GM12878 (cell line): ENCODE measurements at regions not wholly inside any gene's neighbourhood (a gene's known extent, or its start where the extent isn't known, plus 50 kb on each side); places are given as distances from the start of the nearest gene placed in this dataset.

ENCODE experiments used
- BRCA1 ChIP-seq: IDR thresholded peaks from 2 replicates; pipeline ENCODE4 v1.6.1; 2011; ENCODE audit warnings: low read depth, low read length, improper control_type of control experiment
- CEBPZ ChIP-seq: fragments of 150-350 bp; IDR thresholded peaks from 2 replicates; pipeline ENCODE4 v1.6.1; 2016; ENCODE audit warnings: low read depth, low read length
- CHD4 ChIP-seq: fragments of 200-600 bp; sonication (generic); IDR thresholded peaks from 2 replicates; pipeline ENCODE4 v1.6.1; 2016; ENCODE audit warnings: mild to moderate bottlenecking
- CTCF ChIP-seq, 3 experiments: IDR thresholded peaks in 2 of 3; conservative IDR thresholded peaks in 1 of 3; 2 replicates each; pipeline ENCODE4 v1.5.1; 2011; ENCODE audit warnings: low read depth in 3 of 3, low read length in 3 of 3, mild to moderate bottlenecking in 3 of 3, control low read depth in 2 of 3, moderate library complexity in 2 of 3, inconsistent platforms in 1 of 3, mixed read lengths in 1 of 3; ENCODE audit not compliant: control insufficient read depth in 2 of 3, insufficient read depth in 1 of 3; ENCODE audit errors: extremely low read depth in 1 of 3
- EP300 ChIP-seq, 2 experiments: fragments of 150-350 bp in 1 of 2; IDR thresholded peaks; 2 replicates each; pipeline ENCODE4 v1.6.1; 2011 to 2012; ENCODE audit warnings: low read depth in 2 of 2, low read length in 2 of 2, borderline replicate concordance in 1 of 2, improper control_type of control experiment in 1 of 2, inconsistent platforms in 1 of 2; ENCODE audit not compliant: control insufficient read depth in 1 of 2
- GABPA ChIP-seq: IDR thresholded peaks from 2 replicates; pipeline ENCODE4 v1.6.1; 2014; ENCODE audit warnings: antibody characterized with exemption, low read depth, mild to moderate bottlenecking, inconsistent platforms
- HCFC1 ChIP-seq: fragments of 150-350 bp; IDR thresholded peaks from 2 replicates; pipeline ENCODE4 v1.6.1; 2014; ENCODE audit warnings: low read length
- JUND ChIP-seq: IDR thresholded peaks from 2 replicates; pipeline ENCODE4 v1.6.1; 2012; ENCODE audit warnings: low read depth, mild to moderate bottlenecking, low read length, improper control_type of control experiment, moderate library complexity
- MTA2 ChIP-seq: fragments of 450-650 bp; IDR thresholded peaks from 2 replicates; pipeline ENCODE4 v1.6.1; 2016; ENCODE audit warnings: low read depth, mild to moderate bottlenecking, moderate library complexity
- NR2F1 ChIP-seq: fragments of 450-650 bp; conservative IDR thresholded peaks from 2 replicates; pipeline ENCODE4 v1.6.1; 2017; ENCODE audit warnings: mild to moderate bottlenecking
- RB1 ChIP-seq: fragments of 450-650 bp; formaldehyde crosslinking; IDR thresholded peaks from 2 replicates; pipeline ENCODE4 v1.6.1; 2017; ENCODE audit warnings: mild to moderate bottlenecking, borderline replicate concordance
- SIN3A ChIP-seq: IDR thresholded peaks from 2 replicates; pipeline ENCODE4 v1.6.1; 2012; ENCODE audit warnings: low read depth, low read length, improper control_type of control experiment
- USF2 ChIP-seq: IDR thresholded peaks from 2 replicates; pipeline ENCODE4 v1.6.1; 2011; ENCODE audit warnings: low read depth, low read length, improper control_type of control experiment, borderline replicate concordance

- TF ChIP-seq EP300 (IDR thresholded peaks at IDR 0.05; ENCODE audit: borderline replicate concordance in 1 of 2, control insufficient read depth in 1 of 2, low read depth in 2 of 2, low read length in 2 of 2) (no peak), SIN3A (no peak), JUND (no peak), CEBPZ (no peak), USF2 (no peak), CTCF (IDR thresholded peaks at IDR 0.05 in 2 of 3, conservative IDR thresholded peaks at IDR 0.05 in 1 of 3; ENCODE audit: control insufficient read depth in 2 of 3, extremely low read depth in 1 of 3, insufficient read depth in 1 of 3, low read depth in 3 of 3, low read length in 3 of 3) (no peak), MTA2 (no peak), HCFC1 (no peak), CHD4 (no peak), GABPA (no peak), RB1 (no peak), NR2F1 (no peak), BRCA1 (no peak)
These were observed 374.1 kb upstream of the NRP1 start for GRCh38 chr10:33708561-33708960.
